Left renal pelvis (tissue), 4 donors: ENCODE measurements at regions not wholly inside any gene's neighbourhood (a gene's known extent, or its start where the extent isn't known, plus 50 kb on each side); places are given as distances from the start of the nearest gene placed in this dataset.
"Not testable (repeated sequence)": the region's sequence is repeated elsewhere in the genome, so short reads cannot be mapped to it uniquely, and the experiment has no call there.

ENCODE experiments used
- DNase-seq, 4 donors: peaks; one replicate each; pipeline ENCODE4 v3.0.0-alpha.2; 2013; ENCODE audit warnings: low read depth in 4 of 4, low spot score in 3 of 4

GRCh38 chrX:22526339-22526738 is 253.6 kb downstream of the CBLL2 start:
- no peak for DNase-seq

- no peak for DNase-seq
These were observed 254.6 kb downstream of the CBLL2 start for GRCh38 chrX:22527302-22527701.

- no peak for DNase-seq
These were observed 261.2 kb downstream of the CBLL2 start for GRCh38 chrX:22533898-22534297.

- no peak for DNase-seq
These were observed 261.9 kb downstream of the CBLL2 start for GRCh38 chrX:22534643-22535042.

GRCh38 chrX:22536746-22537304 is 264.1 kb downstream of the CBLL2 start:
- DNase-seq, result no peak

- DNase-seq, result no peak
These were observed 265.9 kb downstream of the CBLL2 start for GRCh38 chrX:22538580-22538979.

GRCh38 chrX:22541926-22542325 is 269.2 kb downstream of the CBLL2 start:
- no peak for DNase-seq

GRCh38 chrX:22542641-22543040 is 269.9 kb downstream of the CBLL2 start:
- no peak for DNase-seq

GRCh38 chrX:22559506-22559905 is 286.8 kb downstream of the CBLL2 start:
- DNase-seq, result no peak

- DNase-seq, result no peak
These were observed 302.6 kb downstream of the CBLL2 start for GRCh38 chrX:22575161-22575845.

GRCh38 chrX:22577181-22577580 is 304.5 kb downstream of the CBLL2 start:
- no peak for DNase-seq

GRCh38 chrX:22585831-22586230 is 313.1 kb downstream of the CBLL2 start:
- no peak for DNase-seq

- no peak for DNase-seq
These were observed 317.1 kb downstream of the CBLL2 start for GRCh38 chrX:22589845-22590244.

- DNase-seq, result no peak
These were observed 322.1 kb downstream of the CBLL2 start for GRCh38 chrX:22594766-22595165.

GRCh38 chrX:22603060-22603459 is 330.3 kb downstream of the CBLL2 start:
- DNase-seq, result no peak

- not testable (repeated sequence) for DNase-seq
These were observed 336.7 kb downstream of the CBLL2 start for GRCh38 chrX:22609452-22609851.

GRCh38 chrX:22616867-22617266 is 344.2 kb downstream of the CBLL2 start:
- no peak for DNase-seq

GRCh38 chrX:22627576-22627975 is 354.9 kb downstream of the CBLL2 start:
- DNase-seq, result no peak

GRCh38 chrX:22628275-22628674 is 355.6 kb downstream of the CBLL2 start:
- no peak for DNase-seq

- DNase-seq, result no peak
These were observed 356.5 kb downstream of the CBLL2 start for GRCh38 chrX:22629105-22629725.

GRCh38 chrX:22634083-22634482 is 361.4 kb downstream of the CBLL2 start:
- no peak for DNase-seq

GRCh38 chrX:22634751-22635150 is 362.0 kb downstream of the CBLL2 start:
- no peak for DNase-seq
